ENCODE measurements at regions not wholly inside any gene's neighbourhood (a gene's known extent, or its start where the extent isn't known, plus 50 kb on each side); places are given as distances from the start of the nearest gene placed in this dataset.

DNA sequence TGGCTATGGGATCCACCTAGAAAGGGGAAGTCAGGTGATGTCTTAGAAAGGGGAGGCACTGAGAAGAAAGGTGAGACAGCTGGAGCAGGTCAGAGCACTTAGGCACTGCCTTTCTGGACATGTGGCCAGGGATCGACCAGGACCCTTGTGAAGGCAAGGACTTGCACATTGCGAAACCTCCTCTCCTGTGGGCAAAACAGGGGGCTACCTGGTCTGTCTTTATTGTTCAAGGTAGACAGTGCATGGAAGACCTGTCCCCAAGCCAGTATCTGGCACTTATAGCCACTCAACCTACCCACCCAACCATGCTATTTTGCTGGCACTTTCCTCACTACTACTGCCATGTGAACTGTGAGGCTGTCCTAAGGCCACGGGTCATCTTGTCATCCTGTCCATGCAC, 67.2 kb downstream of the NAV1 start:
- TF ChIP-seq, protein P1, sequence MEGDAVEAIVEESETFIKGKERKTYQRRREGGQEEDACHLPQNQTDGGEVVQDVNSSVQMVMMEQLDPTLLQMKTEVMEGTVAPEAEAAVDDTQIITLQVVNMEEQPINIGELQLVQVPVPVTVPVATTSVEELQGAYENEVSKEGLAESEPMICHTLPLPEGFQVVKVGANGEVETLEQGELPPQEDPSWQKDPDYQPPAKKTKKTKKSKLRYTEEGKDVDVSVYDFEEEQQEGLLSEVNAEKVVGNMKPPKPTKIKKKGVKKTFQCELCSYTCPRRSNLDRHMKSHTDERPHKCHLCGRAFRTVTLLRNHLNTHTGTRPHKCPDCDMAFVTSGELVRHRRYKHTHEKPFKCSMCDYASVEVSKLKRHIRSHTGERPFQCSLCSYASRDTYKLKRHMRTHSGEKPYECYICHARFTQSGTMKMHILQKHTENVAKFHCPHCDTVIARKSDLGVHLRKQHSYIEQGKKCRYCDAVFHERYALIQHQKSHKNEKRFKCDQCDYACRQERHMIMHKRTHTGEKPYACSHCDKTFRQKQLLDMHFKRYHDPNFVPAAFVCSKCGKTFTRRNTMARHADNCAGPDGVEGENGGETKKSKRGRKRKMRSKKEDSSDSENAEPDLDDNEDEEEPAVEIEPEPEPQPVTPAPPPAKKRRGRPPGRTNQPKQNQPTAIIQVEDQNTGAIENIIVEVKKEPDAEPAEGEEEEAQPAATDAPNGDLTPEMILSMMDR (IDR thresholded peaks at IDR 0.05): no peak
- TF ChIP-seq ZFX (IDR thresholded peaks at IDR 0.05; ENCODE audit: borderline replicate concordance): no peak

Data from 22Rv1 (cell line).